ENCODE measurements at regions not wholly inside any gene's neighbourhood (a gene's known extent, or its start where the extent isn't known, plus 50 kb on each side); places are given as distances from the start of the nearest gene placed in this dataset.

- no peak for DNase-seq
Measured at GRCh38 chr14:87712396-87713090, 280.4 kb downstream of the GALC start.

GRCh38 chr14:87705439-87705896 is 287.5 kb downstream of the GALC start:
- no peak for DNase-seq

- DNase-seq: no peak
Measured at GRCh38 chr14:87698481-87698880, 294.5 kb downstream of the GALC start.

- no peak for DNase-seq
Measured at GRCh38 chr14:87696485-87696884, 296.5 kb downstream of the GALC start.

GRCh38 chr14:87691042-87691881 is 301.7 kb downstream of the GALC start:
- no peak for DNase-seq

GRCh38 chr14:87690076-87690613 is 302.8 kb downstream of the GALC start:
- DNase-seq: no peak

- no peak for DNase-seq
Measured at GRCh38 chr14:87688524-87688923, 304.5 kb downstream of the GALC start.

- DNase-seq: no peak
Measured at GRCh38 chr14:87687420-87687819, 305.6 kb downstream of the GALC start.

- DNase-seq: no peak
Measured at GRCh38 chr14:87686746-87687145, 306.2 kb downstream of the GALC start.

- DNase-seq: no peak
Measured at GRCh38 chr14:87679866-87680265, 313.1 kb downstream of the GALC start.

- no peak for DNase-seq
Measured at GRCh38 chr14:87678624-87679023, 314.4 kb downstream of the GALC start.

GRCh38 chr14:87676814-87677437 is 316.1 kb downstream of the GALC start:
- no peak for DNase-seq

- DNase-seq: no peak
Measured at GRCh38 chr14:87667659-87668058, 325.3 kb downstream of the GALC start.

GRCh38 chr14:87656315-87656714 is 336.7 kb downstream of the GALC start:
- no peak for DNase-seq

GRCh38 chr14:87652278-87652677 is 340.7 kb downstream of the GALC start:
- DNase-seq: no peak

GRCh38 chr14:87644689-87645088 is 348.3 kb downstream of the GALC start:
- no peak for DNase-seq

- no peak for DNase-seq
Measured at GRCh38 chr14:87643005-87643404, 350.0 kb downstream of the GALC start.

- no peak for DNase-seq
Measured at GRCh38 chr14:87640553-87640952, 352.4 kb downstream of the GALC start.

- no peak for DNase-seq
Measured at GRCh38 chr14:87638196-87638595, 354.8 kb downstream of the GALC start.

GRCh38 chr14:87635442-87635841 is 357.5 kb downstream of the GALC start:
- no peak for DNase-seq

- no peak for DNase-seq
Measured at GRCh38 chr14:87632796-87633195, 360.2 kb downstream of the GALC start.

- no peak for DNase-seq
Measured at GRCh38 chr14:87630846-87631245, 362.1 kb downstream of the GALC start.

GRCh38 chr14:87629788-87630187 is 363.2 kb downstream of the GALC start:
- no peak for DNase-seq

GRCh38 chr14:87628780-87629179 is 364.2 kb downstream of the GALC start:
- no peak for DNase-seq

Measured in hematopoietic multipotent progenitor cell treated with erythropoietin and hydrocortisone succinate and interleukin-3 and kit ligand, for 8 days (in vitro differentiated cells).